Stimulated activated naive CD4-positive, alpha-beta T cell treated with Interleukin-2 at 50 U/mL for 16 hours (primary cell): ENCODE measurements at regions not wholly inside any gene's neighbourhood (a gene's known extent, or its start where the extent isn't known, plus 50 kb on each side); places are given as distances from the start of the nearest gene placed in this dataset.

Experiments
- DNase-seq: peaks from one replicate; lab custom pipeline; 2025; lab: John Stamatoyannopoulos, UW

DNA sequence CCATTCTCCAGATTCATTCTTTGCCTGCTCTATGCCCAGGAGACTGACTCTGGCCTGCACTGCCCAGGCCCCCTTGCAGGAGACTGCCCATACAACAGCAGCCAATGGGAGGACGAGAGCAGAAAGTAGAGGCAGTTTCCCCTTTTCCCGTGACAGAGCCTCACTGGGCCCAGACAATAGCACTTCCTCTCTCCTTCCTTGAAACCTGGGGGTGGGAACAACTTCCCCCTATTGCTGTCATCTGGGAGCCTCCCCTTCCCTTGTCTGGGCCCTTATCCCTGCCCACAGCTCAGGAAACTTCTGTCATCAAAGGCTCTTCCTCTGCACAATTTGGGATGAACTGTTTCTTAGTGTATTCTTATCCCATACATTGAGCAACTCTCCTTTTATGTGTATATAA is 60.8 kb upstream of the KCNJ15 start:
- no peak for DNase-seq

DNA sequence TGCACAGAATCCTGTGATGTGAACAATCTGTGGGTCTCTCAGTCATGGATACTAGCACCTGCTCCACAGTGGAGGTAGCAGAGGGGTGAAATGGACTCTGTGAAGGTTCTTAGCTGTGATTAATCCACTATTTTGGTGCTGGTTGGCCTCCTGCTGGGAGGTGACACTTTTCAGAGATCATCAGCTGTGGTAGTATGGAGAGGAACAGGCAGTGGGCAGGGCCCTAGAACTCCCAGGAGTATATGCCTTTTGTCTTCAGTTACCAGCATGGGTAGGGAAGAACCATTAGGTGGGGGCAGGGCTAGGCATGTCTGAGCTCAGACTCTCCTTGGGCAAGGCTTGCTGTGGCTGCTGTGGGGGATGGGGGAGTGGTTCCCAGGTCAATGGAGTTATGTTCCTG is 54.0 kb upstream of the KCNJ15 start:
- no peak for DNase-seq

DNA sequence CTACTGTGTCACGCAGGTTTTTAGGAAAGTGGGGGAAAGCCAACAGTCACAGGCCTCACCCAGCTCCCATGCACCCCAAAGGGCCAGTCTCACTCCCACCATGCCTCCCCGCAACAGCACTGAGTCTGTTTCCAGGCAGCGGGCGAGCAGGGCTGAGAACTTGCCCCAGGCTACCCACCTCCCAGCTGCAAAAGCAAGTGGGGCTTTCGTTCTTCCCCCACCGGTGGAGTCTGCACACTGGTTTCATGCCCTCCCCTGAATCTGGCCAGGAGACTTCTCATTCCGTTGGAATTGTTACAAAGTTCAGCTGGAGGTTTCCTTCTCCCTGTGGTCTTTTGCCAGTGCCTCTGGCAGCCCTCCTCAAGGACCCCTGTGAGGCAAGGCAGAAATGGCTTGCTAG is 53.6 kb upstream of the KCNJ15 start:
- no peak for DNase-seq

DNA sequence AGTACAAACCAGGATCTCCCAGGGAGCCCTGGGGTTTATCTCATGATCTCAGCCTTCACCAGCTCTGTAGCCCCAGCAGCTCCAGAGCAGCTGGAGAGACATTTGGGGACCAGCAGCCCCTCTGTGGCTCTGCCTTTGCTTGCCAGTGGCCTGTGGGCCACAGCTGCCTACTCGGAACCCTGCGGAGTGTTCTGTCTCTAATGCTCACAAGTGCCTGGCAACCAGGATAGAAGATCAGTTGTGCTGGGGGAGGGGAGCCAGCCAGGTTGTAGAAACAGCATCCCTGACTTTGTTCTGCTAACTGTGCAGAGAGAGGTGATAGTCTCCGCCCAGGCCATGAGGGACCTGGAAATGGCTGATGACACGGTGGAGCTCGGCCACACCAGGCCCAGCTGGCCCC is 50.9 kb upstream of the KCNJ15 start:
- no peak for DNase-seq

DNA sequence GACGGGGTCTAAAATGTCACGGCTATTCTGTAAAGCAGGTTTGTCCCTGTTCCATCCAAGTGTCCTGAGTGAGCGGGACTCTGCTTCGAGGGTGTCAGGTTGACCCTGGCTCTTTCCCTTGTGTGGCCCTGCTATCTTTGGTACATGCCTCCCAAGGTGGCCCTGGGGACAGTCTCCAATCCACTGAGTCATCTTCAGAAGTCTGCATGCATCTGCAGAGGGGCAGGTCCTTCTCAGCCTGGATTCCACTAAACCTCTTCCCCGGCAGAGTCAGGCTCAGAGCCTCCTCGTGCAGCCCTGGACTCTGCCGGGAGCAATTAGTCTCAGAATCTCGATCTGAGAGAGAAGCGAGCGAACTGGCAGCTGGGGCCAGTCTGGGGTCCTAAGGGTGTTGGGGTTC is 50.1 kb upstream of the KCNJ15 start:
- no peak for DNase-seq
